ENCODE measurements at regions not wholly inside any gene's neighbourhood (a gene's known extent, or its start where the extent isn't known, plus 50 kb on each side); places are given as distances from the start of the nearest gene placed in this dataset.
"Not testable (repeated sequence)": the region's sequence is repeated elsewhere in the genome, so short reads cannot be mapped to it uniquely, and the experiment has no call there.

- not testable (repeated sequence) for DNase-seq
These were observed 133.1 kb downstream of the CENPC start for GRCh38 chr4:67412153-67412712.

- no peak for DNase-seq
These were observed 142.0 kb downstream of the CENPC start for GRCh38 chr4:67403342-67403741.

GRCh38 chr4:67401902-67402301 is 143.4 kb downstream of the CENPC start:
- no peak for DNase-seq

GRCh38 chr4:67397931-67398330 is 147.4 kb downstream of the CENPC start:
- DNase-seq = no peak

- DNase-seq = no peak
These were observed 148.3 kb downstream of the CENPC start for GRCh38 chr4:67397031-67397430.

- no peak for DNase-seq
These were observed 149.3 kb downstream of the CENPC start for GRCh38 chr4:67396008-67396407.

- DNase-seq = no peak
These were observed 150.4 kb downstream of the CENPC start for GRCh38 chr4:67394879-67395278.

- DNase-seq = peak; percentile 35
These were observed 151.5 kb downstream of the CENPC start for GRCh38 chr4:67393699-67394281.

GRCh38 chr4:67393007-67393406 is 152.3 kb downstream of the CENPC start:
- DNase-seq = no peak

GRCh38 chr4:67381406-67381804 is 163.9 kb downstream of the CENPC start:
- not testable (repeated sequence) for DNase-seq

GRCh38 chr4:67380702-67381405 is 164.4 kb downstream of the CENPC start:
- not testable (repeated sequence) for DNase-seq

- no peak for DNase-seq
These were observed 165.1 kb downstream of the CENPC start for GRCh38 chr4:67380154-67380553.

- DNase-seq = no peak
These were observed 170.0 kb downstream of the CENPC start for GRCh38 chr4:67375291-67375690.

GRCh38 chr4:67371615-67372014 is 173.7 kb downstream of the CENPC start:
- DNase-seq = no peak

GRCh38 chr4:67366311-67366861 is 178.9 kb downstream of the CENPC start:
- DNase-seq = no peak

- no peak for DNase-seq
These were observed 179.6 kb downstream of the CENPC start for GRCh38 chr4:67365661-67366245.

- no peak for DNase-seq
These were observed 189.5 kb downstream of the CENPC start for GRCh38 chr4:67355806-67356205.

- DNase-seq = no peak
These were observed 198.6 kb downstream of the CENPC start for GRCh38 chr4:67346654-67347053.

GRCh38 chr4:67344594-67345380 is 200.5 kb downstream of the CENPC start:
- peak; percentile 2 for DNase-seq

GRCh38 chr4:67343199-67343598 is 202.1 kb downstream of the CENPC start:
- no peak for DNase-seq

GRCh38 chr4:67342291-67342690 is 203.0 kb downstream of the CENPC start:
- DNase-seq = no peak

GRCh38 chr4:67333664-67334063 is 211.6 kb downstream of the CENPC start:
- no peak for DNase-seq

- DNase-seq = peak; percentile 20
These were observed 212.7 kb downstream of the CENPC start for GRCh38 chr4:67332627-67333026.

Measured in fibroblast of skin of back (primary cell).